ENCODE measurements at regions not wholly inside any gene's neighbourhood (a gene's known extent, or its start where the extent isn't known, plus 50 kb on each side); places are given as distances from the start of the nearest gene placed in this dataset.

DNA sequence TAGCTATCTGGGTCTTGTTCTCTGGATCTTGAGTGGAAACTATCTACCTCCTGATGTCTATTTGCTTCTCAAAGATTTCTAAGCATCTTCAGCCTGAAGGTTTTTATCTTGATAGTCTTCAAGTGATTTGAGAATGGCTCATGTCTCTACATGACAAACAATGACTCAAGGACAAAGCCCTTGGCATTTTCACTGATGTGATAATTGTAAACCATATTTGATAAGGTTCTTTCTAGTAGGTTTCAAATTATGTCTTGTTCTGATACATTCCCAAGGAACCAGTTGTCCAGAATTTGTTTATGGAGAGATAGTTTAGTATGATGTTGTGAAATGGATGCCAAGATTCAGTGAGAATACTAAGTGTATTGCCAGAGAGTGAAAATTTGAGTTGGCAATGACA is 1079.3 kb upstream of the CDH9 start:
- no peak for TF ChIP-seq EZH2 (IDR thresholded peaks at IDR 0.05; ENCODE audit: low read length, missing control alignments)
- TF ChIP-seq, protein P1, sequence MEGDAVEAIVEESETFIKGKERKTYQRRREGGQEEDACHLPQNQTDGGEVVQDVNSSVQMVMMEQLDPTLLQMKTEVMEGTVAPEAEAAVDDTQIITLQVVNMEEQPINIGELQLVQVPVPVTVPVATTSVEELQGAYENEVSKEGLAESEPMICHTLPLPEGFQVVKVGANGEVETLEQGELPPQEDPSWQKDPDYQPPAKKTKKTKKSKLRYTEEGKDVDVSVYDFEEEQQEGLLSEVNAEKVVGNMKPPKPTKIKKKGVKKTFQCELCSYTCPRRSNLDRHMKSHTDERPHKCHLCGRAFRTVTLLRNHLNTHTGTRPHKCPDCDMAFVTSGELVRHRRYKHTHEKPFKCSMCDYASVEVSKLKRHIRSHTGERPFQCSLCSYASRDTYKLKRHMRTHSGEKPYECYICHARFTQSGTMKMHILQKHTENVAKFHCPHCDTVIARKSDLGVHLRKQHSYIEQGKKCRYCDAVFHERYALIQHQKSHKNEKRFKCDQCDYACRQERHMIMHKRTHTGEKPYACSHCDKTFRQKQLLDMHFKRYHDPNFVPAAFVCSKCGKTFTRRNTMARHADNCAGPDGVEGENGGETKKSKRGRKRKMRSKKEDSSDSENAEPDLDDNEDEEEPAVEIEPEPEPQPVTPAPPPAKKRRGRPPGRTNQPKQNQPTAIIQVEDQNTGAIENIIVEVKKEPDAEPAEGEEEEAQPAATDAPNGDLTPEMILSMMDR (conservative IDR thresholded peaks at IDR 0.05 in 1 of 2, IDR thresholded peaks at IDR 0.05 in 1 of 2; ENCODE audit: low read depth in 1 of 2, low read length in 2 of 2): no peak

All from fibroblast of lung (primary cell).